H1 (cell line): ENCODE measurements at regions not wholly inside any gene's neighbourhood (a gene's known extent, or its start where the extent isn't known, plus 50 kb on each side); places are given as distances from the start of the nearest gene placed in this dataset.

Experiments used
- CBX5 ChIP-seq: fragments of 300-800, 300-1000 bp; sonication (generic); IDR thresholded peaks from 2 replicates; pipeline ENCODE4 v1.7.1; 2016; ENCODE audit warnings: antibody characterized with exemption, low read length, low read depth
- CTCF ChIP-seq, 3 experiments: IDR thresholded peaks; 1 replicate in 2 of 3; 2 replicates in 1 of 3; pipeline versions ENCODE4 v1.5.1 to v1.6.1; 2011; ENCODE audit warnings: low read length in 3 of 3, mild to moderate bottlenecking in 3 of 3, inconsistent platforms in 2 of 3, low read depth in 1 of 3, moderate library complexity in 1 of 3; ENCODE audit not compliant: insufficient read depth in 1 of 3; ENCODE audit errors: control extremely low read depth in 1 of 3
- EP300 ChIP-seq, 2 experiments: IDR thresholded peaks; 1 replicate in 1 of 2; 2 replicates in 1 of 2; pipeline ENCODE4 v1.6.1; 2011 to 2012; ENCODE audit warnings: low read depth in 2 of 2, low read length in 2 of 2, mild to moderate bottlenecking in 2 of 2, borderline replicate concordance in 1 of 2, inconsistent platforms in 1 of 2, moderate library complexity in 1 of 2
- MAFK ChIP-seq: IDR thresholded peaks from 2 replicates; pipeline ENCODE4 v1.6.1; 2012; ENCODE audit warnings: low read depth, mild to moderate bottlenecking, improper control_type of control experiment, low read length
- ZNF274 ChIP-seq: IDR thresholded peaks from 2 replicates; pipeline ENCODE4 v1.7.0; 2012; ENCODE audit warnings: low read length, borderline replicate concordance; ENCODE audit errors: extremely low read depth

- TF ChIP-seq EP300 (IDR thresholded peaks at IDR 0.05; ENCODE audit: borderline replicate concordance in 1 of 2, low read depth in 2 of 2, low read length in 2 of 2), result no peak
- TF ChIP-seq CTCF (IDR thresholded peaks at IDR 0.05; ENCODE audit: control extremely low read depth in 1 of 3, insufficient read depth in 1 of 3, low read depth in 1 of 3, low read length in 3 of 3), result no peak
- no peak for TF ChIP-seq ZNF274
- TF ChIP-seq CBX5, result no peak
- TF ChIP-seq MAFK, result no peak
Observed at GRCh38 chr2:12107939-12108338, 361.5 kb downstream of the LPIN1 start.
